Tibial artery (tissue), 4 donors: ENCODE measurements at regions not wholly inside any gene's neighbourhood (a gene's known extent, or its start where the extent isn't known, plus 50 kb on each side); places are given as distances from the start of the nearest gene placed in this dataset.

ENCODE experiments used
- DNase-seq, 2 donors: peaks; one replicate each; pipeline ENCODE4 v3.0.0-alpha.2; 2019
- H3K27ac ChIP-seq, 2 donors: fragments of 200-600 bp; sonication (generic) in 1 of 2; 1 replicate in 1 of 2; 2 replicates in 1 of 2; pipeline ENCODE4 v1.5.1; 2018 to 2019; ENCODE audit warnings: mild to moderate bottlenecking in 1 of 2
- H3K27me3 ChIP-seq, 2 donors: fragments of 200-600 bp; sonication (generic) in 1 of 2; one replicate each; pipeline versions ENCODE4 v1.5.1 to v1.6.0; 2016 to 2019
- H3K36me3 ChIP-seq, 3 donors: fragments of 200-600 bp; sonication (generic) in 2 of 3; one replicate each; pipeline ENCODE4 v1.5.1; 2016 to 2019; ENCODE audit warnings: mild to moderate bottlenecking in 2 of 3
- H3K4me1 ChIP-seq, 4 donors: fragments of 200-600 bp; sonication (generic) in 2 of 4; 1 replicate in 3 of 4; 2 replicates in 1 of 4; pipeline ENCODE4 v1.5.1; 2016 to 2019
- H3K4me3 ChIP-seq, 2 donors: fragments of 200-600 bp; sonication (generic) in 1 of 2; 1 replicate in 1 of 2; 2 replicates in 1 of 2; pipeline ENCODE4 v1.5.1; 2018 to 2019; ENCODE audit warnings: mild to moderate bottlenecking in 2 of 2
- H3K9me3 ChIP-seq, 3 donors: fragments of 200-600 bp; sonication (generic) in 1 of 3; one replicate each; pipeline ENCODE4 v1.5.1; 2016 to 2019
- intact Hi-C: fragments of 100-400 bp; cut with DNase I; formaldehyde crosslinking; loops from one replicate; pipeline ENCODE4 v1.15.0; 2023; ENCODE audit warnings: low total_unique reads
- TF ChIP-seq, protein P1 (sequence below), 2 experiments: fragments of 200-600 bp in 1 of 2; fragments of 450-650 bp in 1 of 2; IDR thresholded peaks; one replicate each; pipeline ENCODE4 v1.5.1; 2017 to 2019; ENCODE audit warnings: antibody characterized with exemption in 2 of 2, mild to moderate bottlenecking in 1 of 2, moderate library complexity in 1 of 2

- DNase-seq, result no peak
- H3K4me3 ChIP-seq, result no peak overlapping the region
- H3K9me3 ChIP-seq, result no peaks in the 10 kb centered on the region
- intact Hi-C loops, result loop anchor here (10.0 kb wide), 1 partner anchor 67 kb away; no protein-coding TSS in a partner anchor
- H3K27ac ChIP-seq, result no peak overlapping the region
- no peaks in the 10 kb centered on the region for H3K36me3 ChIP-seq
- H3K4me1 ChIP-seq, result peaks cover 4 to 52% (median 36%) of the 10 kb centered on the region in 4 donors
- TF ChIP-seq, protein P1, sequence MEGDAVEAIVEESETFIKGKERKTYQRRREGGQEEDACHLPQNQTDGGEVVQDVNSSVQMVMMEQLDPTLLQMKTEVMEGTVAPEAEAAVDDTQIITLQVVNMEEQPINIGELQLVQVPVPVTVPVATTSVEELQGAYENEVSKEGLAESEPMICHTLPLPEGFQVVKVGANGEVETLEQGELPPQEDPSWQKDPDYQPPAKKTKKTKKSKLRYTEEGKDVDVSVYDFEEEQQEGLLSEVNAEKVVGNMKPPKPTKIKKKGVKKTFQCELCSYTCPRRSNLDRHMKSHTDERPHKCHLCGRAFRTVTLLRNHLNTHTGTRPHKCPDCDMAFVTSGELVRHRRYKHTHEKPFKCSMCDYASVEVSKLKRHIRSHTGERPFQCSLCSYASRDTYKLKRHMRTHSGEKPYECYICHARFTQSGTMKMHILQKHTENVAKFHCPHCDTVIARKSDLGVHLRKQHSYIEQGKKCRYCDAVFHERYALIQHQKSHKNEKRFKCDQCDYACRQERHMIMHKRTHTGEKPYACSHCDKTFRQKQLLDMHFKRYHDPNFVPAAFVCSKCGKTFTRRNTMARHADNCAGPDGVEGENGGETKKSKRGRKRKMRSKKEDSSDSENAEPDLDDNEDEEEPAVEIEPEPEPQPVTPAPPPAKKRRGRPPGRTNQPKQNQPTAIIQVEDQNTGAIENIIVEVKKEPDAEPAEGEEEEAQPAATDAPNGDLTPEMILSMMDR (IDR thresholded peaks at IDR 0.05), result no peak
- H3K27me3 ChIP-seq, result no peaks in the 10 kb centered on the region
These were observed 571.1 kb downstream of the TNS1 start for GRCh38 chr2:217431577-217432269.

GRCh38 chr2:217430916-217431576, 571.2 kb upstream of the TNP1 start:
- Histone ChIP-seq H3K27me3 (no peaks in the 10 kb centered on the region), H3K27ac (no peak overlapping the region), H3K4me1 (peaks cover 4 to 46% (median 29%) of the 10 kb centered on the region in 4 donors), H3K4me3 (no peak overlapping the region), H3K36me3 (no peaks in the 10 kb centered on the region), H3K9me3 (no peaks in the 10 kb centered on the region)
- DNase-seq, result no peak
- intact Hi-C loops, result loop anchor here (10.0 kb wide), 1 partner anchor 66 kb away; no protein-coding TSS in a partner anchor
- TF ChIP-seq, protein P1 (IDR thresholded peaks at IDR 0.05), result no peak

GRCh38 chr2:217429981-217430500, 570.2 kb upstream of the TNP1 start:
- H3K4me1 ChIP-seq, result peaks cover 4 to 36% (median 22%) of the 10 kb centered on the region in 4 donors
- TF ChIP-seq, protein P1 (IDR thresholded peaks at IDR 0.05), result no peak
- H3K27me3 ChIP-seq, result no peaks in the 10 kb centered on the region
- H3K36me3 ChIP-seq, result peaks cover 0 to 5% (median 0%) of the 10 kb centered on the region in 3 donors
- peak overlapping the region in 1 of 2 donors; percentile 43 for H3K27ac ChIP-seq
- intact Hi-C loops, result loop anchor here (10.0 kb wide), 1 partner anchor 65 kb away; no protein-coding TSS in a partner anchor
- no peak for DNase-seq
- peaks cover 0 to 4% (median 0%) of the 10 kb centered on the region in 3 donors for H3K9me3 ChIP-seq
- H3K4me3 ChIP-seq, result no peak overlapping the region

- H3K9me3 ChIP-seq, result peaks cover 0 to 4% (median 0%) of the 10 kb centered on the region in 3 donors
- intact Hi-C loops, result no loop called here
- peaks cover 0 to 8% (median 0%) of the 10 kb centered on the region in 3 donors for H3K36me3 ChIP-seq
- H3K27ac ChIP-seq, result peak overlapping the region in 1 of 2 donors; percentile 75
- TF ChIP-seq, protein P1 (IDR thresholded peaks at IDR 0.05), result no peak
- no peak overlapping the region for H3K4me3 ChIP-seq
- no peaks in the 10 kb centered on the region for H3K27me3 ChIP-seq
- H3K4me1 ChIP-seq, result peaks cover 0 to 57% (median 24%) of the 10 kb centered on the region in 4 donors
- no peak for DNase-seq
These were observed 562.0 kb upstream of the TNP1 start for GRCh38 chr2:217421834-217422233.

- Histone ChIP-seq H3K4me1 (peaks cover 0 to 64% (median 24%) of the 10 kb centered on the region in 4 donors), H3K36me3 (peaks cover 0 to 8% (median 0%) of the 10 kb centered on the region in 3 donors), H3K9me3 (peaks cover 0 to 4% (median 0%) of the 10 kb centered on the region in 3 donors), H3K4me3 (no peak overlapping the region), H3K27ac (peak overlapping the region; percentile 49 to 75), H3K27me3 (no peaks in the 10 kb centered on the region)
- no peak for DNase-seq
- intact Hi-C loops, result no loop called here
- TF ChIP-seq, protein P1 (IDR thresholded peaks at IDR 0.05), result no peak
These were observed 561.0 kb upstream of the TNP1 start for GRCh38 chr2:217420854-217421253.
